ENCODE measurements at regions not wholly inside any gene's neighbourhood (a gene's known extent, or its start where the extent isn't known, plus 50 kb on each side); places are given as distances from the start of the nearest gene placed in this dataset.

DNA sequence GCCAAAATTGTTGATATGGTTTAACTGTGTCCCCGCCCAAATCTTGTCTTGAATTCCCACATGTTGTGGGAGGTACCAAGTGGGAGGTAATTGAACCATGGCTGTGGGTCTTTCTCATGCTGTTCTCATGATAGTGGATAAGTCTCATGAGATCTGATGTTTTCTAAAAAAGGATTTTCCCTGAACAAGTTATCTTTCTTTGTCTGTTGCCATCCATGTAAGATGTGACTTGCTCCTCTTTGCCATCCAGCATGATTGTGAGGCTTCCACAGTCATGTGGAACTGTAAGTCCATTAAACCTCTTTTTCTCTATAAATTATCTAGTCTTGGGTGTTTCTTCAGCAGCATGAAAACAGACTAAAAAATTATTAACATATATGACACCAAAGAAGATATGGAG, 986.7 kb upstream of the MIR17HG start:
- in situ Hi-C loops (cut with HindIII; ENCODE audit: low sequenced_read_pairs) = no loop called here
- DNase-seq (ENCODE audit: low read depth, low spot score) = no peak
- H3K4me3 ChIP-seq (ENCODE audit: low read depth, low read length) = no peak overlapping the region
- TF ChIP-seq, protein P1, sequence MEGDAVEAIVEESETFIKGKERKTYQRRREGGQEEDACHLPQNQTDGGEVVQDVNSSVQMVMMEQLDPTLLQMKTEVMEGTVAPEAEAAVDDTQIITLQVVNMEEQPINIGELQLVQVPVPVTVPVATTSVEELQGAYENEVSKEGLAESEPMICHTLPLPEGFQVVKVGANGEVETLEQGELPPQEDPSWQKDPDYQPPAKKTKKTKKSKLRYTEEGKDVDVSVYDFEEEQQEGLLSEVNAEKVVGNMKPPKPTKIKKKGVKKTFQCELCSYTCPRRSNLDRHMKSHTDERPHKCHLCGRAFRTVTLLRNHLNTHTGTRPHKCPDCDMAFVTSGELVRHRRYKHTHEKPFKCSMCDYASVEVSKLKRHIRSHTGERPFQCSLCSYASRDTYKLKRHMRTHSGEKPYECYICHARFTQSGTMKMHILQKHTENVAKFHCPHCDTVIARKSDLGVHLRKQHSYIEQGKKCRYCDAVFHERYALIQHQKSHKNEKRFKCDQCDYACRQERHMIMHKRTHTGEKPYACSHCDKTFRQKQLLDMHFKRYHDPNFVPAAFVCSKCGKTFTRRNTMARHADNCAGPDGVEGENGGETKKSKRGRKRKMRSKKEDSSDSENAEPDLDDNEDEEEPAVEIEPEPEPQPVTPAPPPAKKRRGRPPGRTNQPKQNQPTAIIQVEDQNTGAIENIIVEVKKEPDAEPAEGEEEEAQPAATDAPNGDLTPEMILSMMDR (IDR thresholded peaks at IDR 0.05; ENCODE audit: low read depth, low read length) = no peak

DNA sequence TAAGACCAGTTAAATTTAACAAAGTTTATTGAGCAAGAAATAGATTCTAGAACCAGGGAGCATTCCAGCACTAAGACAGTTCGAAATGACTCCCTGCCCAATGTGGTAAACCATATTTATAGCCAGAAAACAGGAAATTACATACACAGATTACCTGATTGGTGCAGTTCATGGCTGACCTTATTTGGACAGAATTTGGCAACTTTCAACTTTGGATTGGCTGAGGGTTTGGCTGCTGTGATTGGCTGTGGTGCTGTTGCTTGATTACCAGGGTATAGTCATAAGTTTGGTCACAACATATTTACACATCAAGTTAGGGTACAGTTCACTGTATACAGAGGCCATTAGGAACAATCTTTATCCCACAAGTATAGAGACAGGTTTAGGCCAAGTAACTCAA, 984.8 kb upstream of the MIR17HG start:
- no peak overlapping the region for H3K4me3 ChIP-seq (ENCODE audit: low read depth, low read length)
- DNase-seq (ENCODE audit: low read depth, low spot score) = no peak
- TF ChIP-seq, protein P1 (IDR thresholded peaks at IDR 0.05; ENCODE audit: low read depth, low read length) = no peak
- in situ Hi-C loops (cut with HindIII; ENCODE audit: low sequenced_read_pairs) = no loop called here

DNA sequence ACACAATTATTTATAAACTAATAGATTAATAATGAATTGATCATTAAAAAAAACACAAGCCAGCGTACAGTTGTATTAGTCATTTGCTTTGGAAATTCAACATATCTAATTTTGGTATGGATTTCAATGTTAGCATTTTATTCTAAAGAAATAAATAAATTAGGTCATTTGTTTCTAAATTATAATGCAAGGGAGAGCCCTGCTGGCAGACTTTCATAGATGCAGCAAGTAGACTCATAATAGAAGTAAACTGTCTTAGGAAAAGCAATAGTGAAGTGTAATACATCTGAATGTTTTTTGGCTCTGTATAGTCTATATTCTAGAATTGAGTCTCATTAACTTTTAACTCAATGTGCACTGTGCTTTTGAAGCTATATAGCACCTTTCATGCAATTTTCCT, 982.4 kb upstream of the MIR17HG start:
- TF ChIP-seq, protein P1 (IDR thresholded peaks at IDR 0.05; ENCODE audit: low read depth, low read length) = peak; percentile 24
- peak; percentile 16 for DNase-seq (ENCODE audit: low read depth, low spot score)
- in situ Hi-C loops (cut with HindIII; ENCODE audit: low sequenced_read_pairs) = no loop called here
- H3K4me3 ChIP-seq (ENCODE audit: low read depth, low read length) = no peak overlapping the region

GRCh38 chr13:90374168-90374567, 973.3 kb upstream of the MIR17HG start:
- H3K4me3 ChIP-seq (ENCODE audit: low read depth, low read length) = no peak overlapping the region
- in situ Hi-C loops (cut with HindIII; ENCODE audit: low sequenced_read_pairs) = no loop called here
- TF ChIP-seq, protein P1 (IDR thresholded peaks at IDR 0.05; ENCODE audit: low read depth, low read length) = no peak
- no peak for DNase-seq (ENCODE audit: low read depth, low spot score)

DNA sequence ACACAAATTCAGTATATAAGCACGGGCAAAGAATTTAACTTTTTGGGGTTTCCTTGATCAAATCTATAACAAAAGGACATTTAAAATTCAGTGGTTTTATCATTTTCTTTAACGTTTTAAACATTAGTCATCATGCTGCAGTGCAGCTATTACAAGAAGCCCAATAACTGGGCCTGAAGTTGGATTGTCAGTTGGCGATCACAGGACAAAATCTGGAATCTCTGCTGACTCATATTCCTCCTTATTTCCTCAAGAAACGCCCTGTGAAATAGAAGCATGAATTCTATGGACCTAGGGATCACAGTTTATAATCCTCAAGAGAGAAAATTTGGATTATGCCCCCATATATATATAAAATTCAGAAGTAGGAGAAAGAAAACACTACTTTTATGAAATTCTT, 971.6 kb upstream of the MIR17HG start:
- TF ChIP-seq, protein P1 (IDR thresholded peaks at IDR 0.05; ENCODE audit: low read depth, low read length) = no peak
- DNase-seq (ENCODE audit: low read depth, low spot score) = peak; percentile 7
- no peak overlapping the region for H3K4me3 ChIP-seq (ENCODE audit: low read depth, low read length)
- in situ Hi-C loops (cut with HindIII; ENCODE audit: low sequenced_read_pairs) = no loop called here

DNA sequence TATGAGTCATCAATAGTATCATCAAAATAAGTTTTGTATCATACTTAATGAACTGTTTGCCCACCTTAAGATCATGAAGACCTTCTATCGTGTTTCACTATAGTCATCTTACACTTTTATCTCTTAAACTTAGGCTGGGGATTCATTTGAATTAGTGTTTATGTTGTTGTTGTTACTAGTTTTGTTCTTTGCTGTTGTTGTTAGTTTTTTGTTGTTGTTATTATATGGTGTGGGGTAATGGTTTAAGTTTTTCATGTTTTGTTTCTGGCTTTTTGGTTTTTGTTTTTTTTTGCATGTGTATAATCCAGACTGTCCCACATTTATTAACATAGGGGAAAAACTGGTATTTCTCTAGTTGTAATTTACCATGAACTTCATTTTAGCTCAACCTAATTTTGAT, 965.1 kb upstream of the MIR17HG start:
- no peak overlapping the region for H3K4me3 ChIP-seq (ENCODE audit: low read depth, low read length)
- in situ Hi-C loops (cut with HindIII; ENCODE audit: low sequenced_read_pairs) = no loop called here
- no peak for DNase-seq (ENCODE audit: low read depth, low spot score)
- TF ChIP-seq, protein P1 (IDR thresholded peaks at IDR 0.05; ENCODE audit: low read depth, low read length) = no peak

All from astrocyte of the spinal cord (primary cell).